Neuron (in vitro differentiated cells): ENCODE measurements at regions not wholly inside any gene's neighbourhood (a gene's known extent, or its start where the extent isn't known, plus 50 kb on each side); places are given as distances from the start of the nearest gene placed in this dataset.

Experiments
- H2AFZ ChIP-seq: one replicate; pipeline ENCODE4 v1.6.1; 2013; ENCODE audit warnings: low read depth, mild to moderate bottlenecking, inconsistent platforms, low read length, moderate library complexity
- H3K27me3 ChIP-seq: one replicate; pipeline ENCODE4 v1.6.1; 2013; ENCODE audit warnings: low read length; ENCODE audit not compliant: insufficient read depth
- H3K36me3 ChIP-seq: one replicate; pipeline ENCODE4 v1.6.1; 2013; ENCODE audit warnings: low read length; ENCODE audit not compliant: insufficient read depth
- H3K4me1 ChIP-seq: one replicate; pipeline ENCODE4 v1.6.1; 2013; ENCODE audit warnings: low read length; ENCODE audit not compliant: insufficient read depth
- H3K4me3 ChIP-seq: 2 replicates; pipeline ENCODE4 v1.5.1; 2013; ENCODE audit warnings: mild to moderate bottlenecking, low read length, moderate library complexity
- H3K9me3 ChIP-seq: one replicate; pipeline ENCODE4 v1.6.1; 2013; ENCODE audit warnings: low read length

DNA sequence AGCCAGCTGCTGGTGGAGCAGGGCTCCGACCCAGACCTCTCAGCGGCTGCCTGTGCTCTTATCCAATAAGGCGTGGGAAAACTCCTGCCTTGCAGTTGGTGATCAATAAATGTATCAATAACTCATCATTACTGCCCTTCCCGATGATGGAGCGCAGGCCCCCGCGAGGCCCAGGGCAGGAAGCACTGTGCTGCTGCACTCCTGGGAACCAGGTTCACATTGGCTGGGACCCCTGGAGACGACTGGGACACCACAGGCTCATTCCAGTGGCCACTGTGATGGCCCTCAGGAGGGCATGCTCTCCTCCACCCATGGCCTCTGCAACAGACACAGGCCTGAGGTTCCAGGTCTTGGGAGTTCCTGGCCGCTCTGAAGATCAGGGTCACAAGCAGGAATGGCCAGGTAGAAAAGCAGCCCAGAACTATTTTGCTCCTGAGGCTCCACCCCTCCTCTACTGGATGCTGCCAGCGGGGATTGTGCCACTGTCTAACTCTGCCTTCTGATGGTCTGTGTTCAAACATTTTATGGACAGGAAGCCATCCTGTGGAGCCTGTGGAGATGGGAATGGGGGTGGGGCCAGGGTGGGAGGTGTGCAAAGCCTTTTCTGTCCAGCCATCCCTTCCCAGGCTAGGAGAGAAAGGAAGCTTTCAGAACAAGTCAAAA lies 287.4 kb upstream of the ZMIZ1 start:
- Histone ChIP-seq H3K36me3 (no peaks in the 10 kb centered on the region), H3K4me3 (no peak overlapping the region), H2AFZ (no peak overlapping the region), H3K9me3 (no peaks in the 10 kb centered on the region), H3K27me3 (no peaks in the 10 kb centered on the region), H3K4me1 (peaks cover 3% of the 10 kb centered on the region)

GRCh38 chr10:78781991-78782390 lies 286.8 kb upstream of the ZMIZ1 start:
- Histone ChIP-seq H2AFZ (no peak overlapping the region), H3K9me3 (no peaks in the 10 kb centered on the region), H3K36me3 (no peaks in the 10 kb centered on the region), H3K4me1 (peaks cover 3% of the 10 kb centered on the region), H3K27me3 (no peaks in the 10 kb centered on the region), H3K4me3 (no peak overlapping the region)

DNA sequence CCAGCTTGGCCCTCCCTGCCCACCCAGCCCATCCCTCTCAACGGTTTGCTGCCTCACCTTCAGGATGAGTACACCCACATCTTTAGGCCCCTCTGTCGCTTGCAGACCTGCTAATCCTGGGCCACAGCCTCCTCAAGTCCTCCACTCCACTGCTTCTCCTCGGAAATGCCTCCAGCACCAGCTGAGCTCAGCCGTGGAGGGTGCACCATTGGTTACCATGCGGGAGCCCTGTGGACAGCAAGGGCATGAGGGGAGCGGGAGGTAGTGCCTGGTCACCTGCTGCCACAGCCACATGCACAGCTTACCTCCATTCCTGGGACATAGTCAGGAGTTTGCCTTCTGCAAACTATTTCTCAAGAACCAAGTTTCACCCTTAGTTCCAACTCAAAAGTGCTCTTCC lies 286.3 kb upstream of the ZMIZ1 start:
- Histone ChIP-seq H3K27me3 (no peaks in the 10 kb centered on the region), H3K4me3 (no peak overlapping the region), H3K4me1 (peaks cover 3% of the 10 kb centered on the region), H3K9me3 (no peaks in the 10 kb centered on the region), H2AFZ (no peak overlapping the region), H3K36me3 (no peaks in the 10 kb centered on the region)

DNA sequence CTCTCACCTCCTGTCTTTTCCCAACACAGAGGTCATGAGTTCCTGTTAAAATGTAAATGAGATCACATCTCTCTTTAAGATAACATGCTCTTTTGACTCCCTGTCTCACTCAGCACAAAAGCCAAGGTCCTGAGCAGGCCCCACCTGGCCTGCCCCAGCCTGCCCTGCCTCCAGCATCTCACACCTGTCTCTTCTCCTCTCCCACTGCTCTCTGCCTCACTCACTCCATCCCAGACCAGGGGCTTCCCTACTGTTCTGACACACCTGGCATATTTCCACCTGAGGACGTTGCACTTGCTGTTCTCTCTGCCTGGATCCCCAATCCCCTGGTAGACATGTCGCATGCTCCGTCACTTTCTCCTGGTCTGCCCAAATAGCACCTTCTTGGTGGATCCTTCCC lies 285.0 kb upstream of the ZMIZ1 start:
- Histone ChIP-seq H3K4me3 (no peak overlapping the region), H3K9me3 (no peaks in the 10 kb centered on the region), H3K4me1 (peaks cover 3% of the 10 kb centered on the region), H3K27me3 (no peaks in the 10 kb centered on the region), H2AFZ (no peak overlapping the region), H3K36me3 (no peaks in the 10 kb centered on the region)

DNA sequence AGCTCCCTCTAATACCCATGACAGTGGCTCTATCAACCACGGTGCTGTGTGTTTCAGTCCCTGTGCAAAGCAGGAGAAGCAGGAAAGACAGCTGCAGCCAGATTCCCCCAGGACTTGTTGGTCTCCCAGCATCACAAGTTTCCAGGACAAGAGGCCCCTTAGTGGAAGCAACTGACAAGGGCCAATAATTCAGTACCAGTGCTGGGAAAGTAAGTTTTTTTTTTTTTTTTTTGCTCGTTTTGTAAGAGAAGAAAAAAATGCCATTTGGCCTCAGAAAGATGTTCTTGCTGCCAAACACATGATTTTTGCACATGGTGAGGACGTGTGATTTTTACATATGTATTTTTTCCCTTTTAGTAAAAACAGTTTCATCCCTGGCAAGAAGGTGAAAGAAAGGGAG lies 284.2 kb upstream of the ZMIZ1 start:
- Histone ChIP-seq H3K4me3 (no peak overlapping the region), H3K36me3 (no peaks in the 10 kb centered on the region), H3K4me1 (peaks cover 3% of the 10 kb centered on the region), H3K27me3 (no peaks in the 10 kb centered on the region), H2AFZ (no peak overlapping the region), H3K9me3 (no peaks in the 10 kb centered on the region)

DNA sequence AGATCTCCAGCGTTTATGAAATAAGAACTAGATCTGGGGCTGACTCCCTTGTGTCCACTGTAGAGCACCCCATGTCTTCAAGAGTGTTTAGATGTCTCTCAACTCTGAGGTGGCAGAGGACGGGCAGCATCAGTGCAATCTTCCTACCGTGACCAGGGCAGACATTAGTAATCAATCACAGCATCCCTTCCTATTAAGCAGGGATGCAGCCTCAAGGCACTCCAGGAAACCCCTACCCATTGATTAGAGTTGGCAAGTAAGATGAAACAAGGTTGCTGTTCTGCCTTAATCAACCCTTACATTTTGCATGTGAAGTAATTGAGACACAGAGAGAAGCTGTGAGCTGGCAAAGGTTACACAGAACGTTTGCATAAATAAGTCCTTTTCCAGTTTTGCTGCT lies 283.7 kb upstream of the ZMIZ1 start:
- no peaks in the 10 kb centered on the region for H3K27me3 ChIP-seq
- H3K4me3 ChIP-seq, result no peak overlapping the region
- no peak overlapping the region for H2AFZ ChIP-seq
- H3K4me1 ChIP-seq, result peaks cover 3% of the 10 kb centered on the region
- no peaks in the 10 kb centered on the region for H3K36me3 ChIP-seq
- H3K9me3 ChIP-seq, result no peaks in the 10 kb centered on the region

GRCh38 chr10:78785991-78786390 lies 282.8 kb upstream of the ZMIZ1 start:
- no peak overlapping the region for H3K4me3 ChIP-seq
- H3K9me3 ChIP-seq, result no peaks in the 10 kb centered on the region
- peaks cover 3% of the 10 kb centered on the region for H3K4me1 ChIP-seq
- no peaks in the 10 kb centered on the region for H3K36me3 ChIP-seq
- no peaks in the 10 kb centered on the region for H3K27me3 ChIP-seq
- H2AFZ ChIP-seq, result no peak overlapping the region

GRCh38 chr10:78787125-78787524 lies 281.6 kb upstream of the ZMIZ1 start:
- H2AFZ ChIP-seq, result no peak overlapping the region
- peaks cover 3% of the 10 kb centered on the region for H3K4me1 ChIP-seq
- no peaks in the 10 kb centered on the region for H3K36me3 ChIP-seq
- H3K27me3 ChIP-seq, result no peaks in the 10 kb centered on the region
- H3K4me3 ChIP-seq, result no peak overlapping the region
- no peaks in the 10 kb centered on the region for H3K9me3 ChIP-seq

DNA sequence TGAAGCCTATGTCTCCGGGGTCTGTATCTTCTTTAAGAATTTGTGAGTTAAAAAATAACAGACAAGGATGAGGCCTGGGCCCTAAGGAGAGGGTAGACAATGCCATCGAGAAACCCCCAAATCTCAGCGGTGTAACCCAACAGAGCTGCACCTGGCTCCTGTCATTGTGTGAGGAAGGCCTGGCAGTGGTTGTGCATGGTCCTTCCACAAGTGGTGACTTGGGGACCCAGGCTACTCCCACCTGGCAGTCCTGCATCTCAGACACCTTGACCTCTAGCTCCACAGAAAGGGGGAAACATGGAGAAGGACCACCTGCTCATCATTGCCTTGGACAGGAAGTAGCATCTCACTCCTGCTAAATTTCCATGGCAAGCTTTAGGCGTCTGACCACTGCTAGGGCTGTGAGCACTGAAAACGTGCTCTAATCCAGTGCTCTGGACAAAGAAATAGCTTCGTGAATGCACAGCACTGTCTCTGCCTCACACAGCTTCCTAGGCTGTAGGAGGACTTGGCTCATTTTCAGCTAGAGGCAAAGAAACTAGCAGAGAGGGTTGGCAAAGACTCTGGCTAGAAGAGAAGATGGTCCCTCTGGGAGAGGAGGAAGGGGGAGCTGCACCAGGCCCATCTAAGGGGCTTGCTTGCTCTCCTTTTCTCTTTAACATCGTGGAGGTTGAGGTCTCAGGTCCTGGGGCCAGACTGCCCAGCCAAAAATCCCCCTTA lies 273.9 kb upstream of the ZMIZ1 start:
- Histone ChIP-seq H3K27me3 (no peaks in the 10 kb centered on the region), H3K36me3 (no peaks in the 10 kb centered on the region), H3K4me1 (no peaks in the 10 kb centered on the region), H3K9me3 (no peaks in the 10 kb centered on the region), H2AFZ (no peak overlapping the region), H3K4me3 (no peak overlapping the region)

GRCh38 chr10:78798976-78799730 lies 269.6 kb upstream of the ZMIZ1 start:
- Histone ChIP-seq H3K4me1 (no peaks in the 10 kb centered on the region), H3K27me3 (no peaks in the 10 kb centered on the region), H3K36me3 (no peaks in the 10 kb centered on the region), H2AFZ (no peak overlapping the region), H3K9me3 (no peaks in the 10 kb centered on the region), H3K4me3 (no peak overlapping the region)

DNA sequence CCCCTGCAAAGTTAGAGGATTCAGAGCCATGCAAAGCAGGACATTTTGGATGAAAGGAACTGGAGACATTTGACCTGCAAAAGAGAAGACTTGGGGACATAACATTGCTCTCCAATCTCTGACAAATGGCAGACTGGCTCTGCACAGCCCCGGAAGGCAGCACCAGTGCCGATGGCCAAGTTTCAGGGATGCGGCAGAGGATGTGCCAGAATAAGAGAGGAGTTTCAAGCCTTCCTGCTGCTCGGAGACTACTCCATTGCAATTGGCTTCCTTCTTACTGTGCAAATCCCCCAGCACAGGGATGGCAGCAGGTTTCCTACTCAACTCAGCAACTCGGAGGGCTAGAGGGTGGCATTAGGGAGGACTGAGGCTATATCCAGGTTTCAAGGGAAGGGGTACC lies 268.8 kb upstream of the ZMIZ1 start:
- H3K36me3 ChIP-seq, result no peaks in the 10 kb centered on the region
- no peak overlapping the region for H2AFZ ChIP-seq
- H3K9me3 ChIP-seq, result no peaks in the 10 kb centered on the region
- H3K4me1 ChIP-seq, result no peaks in the 10 kb centered on the region
- no peak overlapping the region for H3K4me3 ChIP-seq
- H3K27me3 ChIP-seq, result no peaks in the 10 kb centered on the region

GRCh38 chr10:78800535-78801320 lies 268.0 kb upstream of the ZMIZ1 start:
- H2AFZ ChIP-seq, result no peak overlapping the region
- H3K9me3 ChIP-seq, result no peaks in the 10 kb centered on the region
- no peaks in the 10 kb centered on the region for H3K27me3 ChIP-seq
- no peak overlapping the region for H3K4me3 ChIP-seq
- no peaks in the 10 kb centered on the region for H3K4me1 ChIP-seq
- H3K36me3 ChIP-seq, result no peaks in the 10 kb centered on the region

GRCh38 chr10:78802431-78802830 lies 266.3 kb upstream of the ZMIZ1 start:
- no peaks in the 10 kb centered on the region for H3K9me3 ChIP-seq
- peaks cover 2% of the 10 kb centered on the region for H3K27me3 ChIP-seq
- H3K4me1 ChIP-seq, result no peaks in the 10 kb centered on the region
- no peaks in the 10 kb centered on the region for H3K36me3 ChIP-seq
- H2AFZ ChIP-seq, result no peak overlapping the region
- no peak overlapping the region for H3K4me3 ChIP-seq
